Stomach (tissue), 4 donors: ENCODE measurements at regions not wholly inside any gene's neighbourhood (a gene's known extent, or its start where the extent isn't known, plus 50 kb on each side); places are given as distances from the start of the nearest gene placed in this dataset.

Experiments
- EP300 ChIP-seq: sonication (generic); formaldehyde crosslinking; IDR thresholded peaks from one replicate; pipeline ENCODE4 v1.6.1; 2017; ENCODE audit warnings: antibody characterized with exemption
- TF ChIP-seq, protein P1 (sequence below), 7 experiments: fragments of 450-650 bp in 4 of 7; fragments of 200-600 bp in 3 of 7; sonication (generic) in 3 of 7; IDR thresholded peaks; one replicate each; pipeline ENCODE4 v1.5.1; 2016 to 2019; ENCODE audit warnings: antibody characterized with exemption in 7 of 7, control low read depth in 2 of 7, mild to moderate bottlenecking in 1 of 7

DNA sequence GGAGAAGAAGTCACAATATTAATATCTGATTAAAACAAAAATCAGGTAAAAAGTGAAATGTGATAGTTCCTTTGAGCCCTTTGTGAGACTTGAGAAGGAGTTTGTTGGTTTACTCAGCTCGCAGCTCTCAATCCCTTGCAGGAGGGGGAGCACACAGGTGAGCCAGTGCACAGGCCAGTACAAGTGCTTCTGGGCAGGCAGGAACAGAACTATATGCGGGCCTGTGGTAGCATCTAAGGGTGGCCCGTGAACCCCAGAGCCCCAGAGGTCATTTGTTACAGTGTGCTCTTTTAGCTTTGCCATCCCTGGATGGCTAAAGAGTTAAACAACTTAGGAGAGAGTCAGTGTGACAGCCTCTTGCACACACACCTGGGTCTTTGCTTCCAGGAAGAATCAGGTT is 215.3 kb upstream of the EDIL3 start:
- TF ChIP-seq, protein P1, sequence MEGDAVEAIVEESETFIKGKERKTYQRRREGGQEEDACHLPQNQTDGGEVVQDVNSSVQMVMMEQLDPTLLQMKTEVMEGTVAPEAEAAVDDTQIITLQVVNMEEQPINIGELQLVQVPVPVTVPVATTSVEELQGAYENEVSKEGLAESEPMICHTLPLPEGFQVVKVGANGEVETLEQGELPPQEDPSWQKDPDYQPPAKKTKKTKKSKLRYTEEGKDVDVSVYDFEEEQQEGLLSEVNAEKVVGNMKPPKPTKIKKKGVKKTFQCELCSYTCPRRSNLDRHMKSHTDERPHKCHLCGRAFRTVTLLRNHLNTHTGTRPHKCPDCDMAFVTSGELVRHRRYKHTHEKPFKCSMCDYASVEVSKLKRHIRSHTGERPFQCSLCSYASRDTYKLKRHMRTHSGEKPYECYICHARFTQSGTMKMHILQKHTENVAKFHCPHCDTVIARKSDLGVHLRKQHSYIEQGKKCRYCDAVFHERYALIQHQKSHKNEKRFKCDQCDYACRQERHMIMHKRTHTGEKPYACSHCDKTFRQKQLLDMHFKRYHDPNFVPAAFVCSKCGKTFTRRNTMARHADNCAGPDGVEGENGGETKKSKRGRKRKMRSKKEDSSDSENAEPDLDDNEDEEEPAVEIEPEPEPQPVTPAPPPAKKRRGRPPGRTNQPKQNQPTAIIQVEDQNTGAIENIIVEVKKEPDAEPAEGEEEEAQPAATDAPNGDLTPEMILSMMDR (IDR thresholded peaks at IDR 0.05): no peak
- no peak for TF ChIP-seq EP300
